Bone marrow (tissue), 2 donors: ENCODE measurements at regions not wholly inside any gene's neighbourhood (a gene's known extent, or its start where the extent isn't known, plus 50 kb on each side); places are given as distances from the start of the nearest gene placed in this dataset.
A peak's percentile ranks its signal among the peaks of the same experiment; 100 is the strongest.

Source experiments
- DNase-seq, 2 donors: peaks; one replicate each; lab custom pipeline; 2025; lab: John Stamatoyannopoulos, UW

DNA sequence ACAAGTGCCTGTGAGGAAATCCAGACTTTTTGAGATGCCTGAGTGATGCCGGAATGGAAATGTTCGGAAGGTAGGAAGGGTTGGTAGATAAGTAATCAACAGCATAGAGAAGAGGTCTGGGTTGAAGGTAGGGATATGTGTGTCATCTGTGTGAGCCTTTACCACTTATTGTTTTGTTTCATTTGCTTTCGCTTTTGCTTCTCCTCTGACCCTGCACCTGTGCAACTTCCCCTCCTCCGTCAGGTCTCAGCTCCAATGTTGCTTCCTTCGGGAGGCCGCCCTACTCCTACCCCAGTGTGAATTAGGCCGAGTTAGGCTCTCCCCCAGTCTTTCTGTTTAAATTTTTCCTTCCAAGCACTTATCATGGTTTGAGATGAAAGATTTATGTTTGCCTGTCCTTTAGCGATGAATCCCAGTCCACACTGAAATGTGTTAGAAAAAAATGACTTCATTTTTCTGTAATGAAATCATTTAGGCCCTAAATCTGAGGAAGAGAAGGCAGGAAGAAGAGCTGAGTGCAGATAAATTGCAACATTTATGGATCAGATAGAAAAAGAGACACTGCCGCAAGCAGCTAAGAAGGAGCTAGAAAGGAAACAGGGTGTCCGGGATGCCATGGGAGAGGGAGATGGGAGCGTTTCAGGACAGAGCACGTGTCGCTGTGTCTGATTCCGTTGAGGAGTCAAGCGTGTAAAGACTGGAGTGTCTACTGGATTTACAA, 139.6 kb upstream of the PELI1 start:
- DNase-seq = peak in 1 of 2 donors; percentile 69

DNA sequence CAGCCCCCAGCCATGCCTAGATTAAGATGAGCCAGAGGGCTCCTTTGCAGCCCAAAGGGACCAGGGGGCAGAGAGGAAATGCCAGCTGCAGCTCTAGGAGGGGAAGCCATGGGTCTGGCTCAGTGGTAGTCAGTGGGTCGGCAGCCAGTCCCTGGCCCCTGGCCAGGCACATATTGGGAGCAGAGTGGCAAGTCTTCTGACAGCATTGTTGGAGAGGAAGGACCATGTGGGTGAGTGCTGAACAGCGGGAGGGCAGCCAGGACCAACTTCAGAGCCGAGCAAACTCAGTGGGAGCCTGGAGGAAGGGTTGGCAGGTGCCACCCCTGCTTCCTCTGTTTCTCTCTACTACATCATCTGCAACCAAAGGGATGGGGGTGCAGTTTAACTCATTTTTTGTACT, 140.5 kb upstream of the PELI1 start:
- DNase-seq = no peak

GRCh38 chr2:64287202-64287740, 143.1 kb upstream of the PELI1 start:
- no peak for DNase-seq

DNA sequence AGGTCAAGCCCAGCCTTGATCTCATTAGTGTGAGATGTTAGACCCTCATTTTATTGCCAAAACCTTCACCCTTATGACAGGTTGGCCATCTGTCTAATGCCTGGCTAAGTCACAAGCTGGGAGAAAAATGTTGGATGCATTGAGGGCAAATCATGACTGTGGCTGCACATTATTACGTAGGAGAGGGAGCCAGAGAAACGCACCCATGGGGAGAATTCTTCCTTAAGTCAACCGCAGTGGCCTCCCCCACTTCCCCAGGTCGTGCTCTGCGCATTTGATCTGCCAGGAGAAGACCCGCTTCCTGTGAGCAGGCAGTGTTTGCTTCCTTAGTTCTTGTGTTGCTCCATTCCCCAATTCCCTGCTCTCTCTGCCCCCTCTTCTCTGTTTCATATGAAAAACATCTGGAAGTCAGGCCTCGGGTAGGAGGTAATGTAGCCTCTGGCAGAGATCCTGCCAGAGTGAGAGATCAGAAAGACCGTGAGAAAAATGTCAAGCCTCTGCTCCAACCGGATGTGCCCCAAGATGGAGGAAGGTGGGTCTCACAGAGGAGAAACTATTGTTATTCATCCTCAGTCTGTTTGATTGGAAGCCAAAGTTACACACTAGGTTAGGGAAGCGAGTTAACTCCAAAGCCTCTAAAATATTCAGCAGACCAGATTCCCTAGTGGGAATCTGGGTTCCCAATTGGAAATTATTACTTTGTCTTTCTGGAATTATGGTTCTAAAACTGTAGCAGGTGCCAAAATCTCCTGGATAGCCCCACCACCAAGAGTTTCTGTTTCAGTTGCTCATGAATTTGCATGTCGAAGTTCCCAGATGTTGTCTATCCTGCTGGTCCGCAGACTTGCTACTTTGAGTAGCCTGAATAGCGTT, 144.3 kb upstream of the PELI1 start:
- DNase-seq = no peak

GRCh38 chr2:64289251-64289650, 145.0 kb upstream of the PELI1 start:
- DNase-seq = no peak

DNA sequence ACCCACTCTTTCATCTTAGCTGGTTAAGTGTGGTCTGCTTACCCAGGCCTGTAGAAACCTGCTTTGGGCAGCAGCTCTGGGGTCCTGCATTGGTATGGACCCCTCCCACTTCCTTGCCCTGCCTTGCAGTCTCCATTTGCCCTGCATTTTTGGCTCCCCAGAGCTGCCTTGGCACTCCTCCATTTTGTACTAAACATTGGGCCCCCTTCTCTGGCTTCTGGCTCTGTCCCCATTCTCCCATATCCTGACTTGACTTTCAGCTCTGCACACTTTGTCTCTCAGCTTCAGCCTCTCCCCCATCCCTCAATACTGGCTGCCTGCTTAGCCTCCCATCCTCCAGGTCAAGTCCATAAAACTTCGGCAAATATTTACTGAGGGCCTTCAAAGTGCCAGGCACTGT, 145.5 kb upstream of the PELI1 start:
- DNase-seq = no peak

DNA sequence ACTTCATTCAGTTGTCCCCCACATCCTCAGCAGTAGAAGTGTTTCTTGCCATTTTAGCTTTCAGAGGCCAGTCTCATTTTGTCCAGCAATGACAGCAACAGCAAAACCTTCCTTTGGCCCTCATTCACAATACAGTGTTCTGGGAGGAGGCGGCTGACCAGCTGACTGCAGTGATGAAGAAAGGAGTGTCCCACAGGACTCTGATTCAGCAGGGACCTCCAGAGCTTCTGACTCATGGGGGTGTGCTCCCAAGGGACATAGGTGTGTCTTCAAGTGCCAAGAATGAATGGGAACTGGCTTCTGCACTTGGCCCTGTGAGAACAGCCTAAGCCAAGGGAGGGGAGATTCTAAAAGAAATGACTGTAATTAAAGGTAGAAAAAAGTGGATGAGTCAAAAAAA, 147.0 kb upstream of the PELI1 start:
- no peak for DNase-seq

DNA sequence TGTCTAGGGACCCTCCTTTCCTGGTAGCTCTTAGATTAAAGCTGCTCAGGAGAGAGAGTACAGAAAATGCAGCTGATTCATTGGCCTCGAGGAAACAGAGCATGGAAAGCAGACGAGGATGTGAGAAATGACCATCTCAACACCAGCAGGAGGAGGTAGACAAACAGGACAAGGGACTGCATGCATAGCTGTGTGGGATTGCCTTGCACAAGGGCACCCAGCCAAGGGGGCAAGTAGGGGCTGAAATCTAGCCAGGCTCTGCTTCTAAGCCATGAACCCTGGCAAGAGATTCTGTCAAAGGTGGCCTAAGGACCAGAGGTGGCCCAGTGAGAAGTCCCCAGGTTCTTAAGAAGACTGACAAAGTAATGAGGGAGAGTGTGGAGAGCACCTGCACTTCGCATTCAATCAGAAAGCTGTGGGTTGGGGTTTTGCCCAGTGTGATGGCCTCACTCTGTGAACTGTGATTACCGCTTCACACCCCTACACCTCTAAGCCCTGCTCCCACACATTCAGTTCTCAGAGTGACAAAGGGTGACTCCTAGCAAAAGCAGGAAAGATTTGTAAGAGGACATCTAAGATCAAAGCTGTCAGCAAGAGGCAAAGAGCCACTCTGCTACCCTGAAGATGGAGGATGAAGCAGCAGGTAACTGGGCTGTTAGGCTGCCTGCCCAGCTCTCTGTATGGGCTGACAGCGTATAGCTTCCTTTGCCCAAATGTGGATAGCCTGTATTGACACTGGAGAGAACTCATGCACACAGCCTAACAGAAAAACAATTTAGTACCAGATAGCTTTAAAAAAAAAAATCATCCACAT, 151.3 kb upstream of the PELI1 start:
- DNase-seq = no peak

DNA sequence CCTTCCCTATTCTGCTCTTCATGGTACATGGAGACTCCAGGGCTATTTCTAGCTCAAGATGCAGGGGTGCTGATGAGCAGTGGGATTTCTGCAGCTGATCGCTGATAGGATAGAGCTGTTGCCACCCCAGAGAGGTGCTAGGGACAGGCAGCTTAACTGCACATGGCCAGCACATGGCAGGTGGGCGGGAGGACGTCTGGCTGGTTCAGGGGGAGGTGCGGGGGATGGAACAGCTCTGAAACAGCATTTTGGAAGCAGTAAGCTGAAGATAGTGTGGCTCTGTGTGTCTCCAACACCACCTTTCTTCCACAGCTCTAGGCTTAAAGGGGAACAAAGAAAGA, 151.9 kb upstream of the PELI1 start:
- no peak for DNase-seq

DNA sequence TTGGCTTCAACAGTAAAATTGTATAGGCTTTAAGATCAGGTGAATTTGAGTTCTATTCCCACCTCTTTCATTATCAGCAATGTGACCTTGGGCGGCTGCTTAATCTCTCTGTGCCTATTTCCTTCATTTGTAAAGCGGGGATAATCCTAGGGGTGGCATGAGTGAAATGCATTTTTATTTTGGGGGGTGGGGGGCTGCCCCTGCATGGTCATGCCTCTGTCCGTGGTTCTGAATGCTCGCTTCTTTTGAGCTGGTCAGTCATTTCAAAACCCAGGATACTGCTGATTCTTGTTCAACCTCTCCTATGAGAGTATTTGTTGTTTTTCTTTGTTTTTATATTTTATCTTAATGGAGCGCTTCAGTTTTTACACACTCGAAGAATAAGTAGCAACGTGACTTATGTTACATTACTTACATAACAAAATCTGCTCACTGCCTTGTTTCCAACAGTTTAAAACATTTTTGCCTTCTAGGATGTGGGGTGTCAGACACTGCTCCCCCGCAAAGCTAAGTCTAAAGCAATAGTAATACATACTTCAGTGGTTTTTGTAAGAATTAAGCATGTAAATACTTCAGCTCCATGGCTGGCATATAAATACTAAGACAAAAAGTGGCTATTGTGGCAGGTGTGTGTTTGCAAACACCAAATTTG, 152.6 kb upstream of the PELI1 start:
- no peak for DNase-seq

- no peak for DNase-seq
Measured at GRCh38 chr2:64298161-64298560, 153.9 kb upstream of the PELI1 start.

GRCh38 chr2:64300066-64300465, 153.9 kb upstream of the LGALSL start:
- DNase-seq = no peak

DNA sequence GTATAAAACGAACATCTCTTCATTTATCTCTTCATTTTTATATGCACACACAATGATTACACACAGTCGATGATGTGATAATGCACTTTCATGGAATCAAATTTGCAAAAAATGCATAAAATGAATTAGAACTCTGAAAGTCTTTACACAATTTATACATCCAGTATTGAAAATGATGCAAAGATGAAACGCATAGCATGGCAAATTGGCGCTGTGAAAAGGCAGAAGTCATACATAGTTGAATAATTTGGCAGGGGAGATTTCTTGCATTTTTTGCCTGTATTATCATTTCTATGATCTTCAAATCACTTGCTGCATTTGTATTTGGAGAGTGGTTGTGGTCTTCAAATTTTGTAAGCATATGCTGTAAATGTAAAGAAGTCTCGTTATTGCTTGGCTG, 150.7 kb upstream of the LGALSL start:
- no peak for DNase-seq

- no peak for DNase-seq
Measured at GRCh38 chr2:64307421-64307820, 146.5 kb upstream of the LGALSL start.

- no peak for DNase-seq
Measured at GRCh38 chr2:64311191-64311910, 142.6 kb upstream of the LGALSL start.

- no peak for DNase-seq
Measured at GRCh38 chr2:64311948-64312621, 141.9 kb upstream of the LGALSL start.

DNA sequence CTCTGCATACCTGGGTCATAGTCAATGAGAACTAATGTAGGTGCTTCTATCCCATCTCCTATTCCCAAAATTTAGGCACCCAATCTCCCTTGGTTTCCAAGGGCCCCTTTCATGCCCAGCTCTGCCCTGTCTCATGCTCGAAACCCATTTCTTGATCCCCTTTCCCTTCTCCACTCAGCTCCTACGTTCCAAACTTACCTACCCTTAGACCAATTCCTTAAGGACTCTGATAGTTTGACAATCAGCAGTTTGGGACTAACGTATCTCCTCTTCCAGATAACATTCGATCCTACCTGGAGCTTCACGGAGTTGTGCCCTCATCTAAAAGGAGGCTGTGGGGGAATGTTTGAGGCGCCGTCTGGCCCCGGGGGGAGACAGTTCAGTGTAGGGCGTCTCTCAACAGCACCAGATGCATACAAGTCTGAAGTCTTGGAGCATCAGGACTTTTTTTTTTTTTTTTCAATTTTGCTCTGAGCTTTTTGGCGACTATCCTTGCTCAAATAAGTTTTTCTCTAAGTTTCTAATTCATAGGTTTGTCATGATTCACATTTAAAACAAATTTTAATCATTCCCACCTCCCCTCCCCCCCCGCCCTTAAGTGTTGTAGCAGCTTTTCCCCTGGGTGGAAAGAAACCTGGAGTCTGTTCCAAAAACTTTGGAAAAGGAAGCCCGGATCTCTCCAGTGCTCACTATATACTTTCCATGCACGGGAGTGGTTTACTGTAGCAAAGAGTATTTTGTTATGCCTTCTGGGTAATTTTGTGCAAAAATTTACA, 141.2 kb upstream of the LGALSL start:
- DNase-seq = no peak

DNA sequence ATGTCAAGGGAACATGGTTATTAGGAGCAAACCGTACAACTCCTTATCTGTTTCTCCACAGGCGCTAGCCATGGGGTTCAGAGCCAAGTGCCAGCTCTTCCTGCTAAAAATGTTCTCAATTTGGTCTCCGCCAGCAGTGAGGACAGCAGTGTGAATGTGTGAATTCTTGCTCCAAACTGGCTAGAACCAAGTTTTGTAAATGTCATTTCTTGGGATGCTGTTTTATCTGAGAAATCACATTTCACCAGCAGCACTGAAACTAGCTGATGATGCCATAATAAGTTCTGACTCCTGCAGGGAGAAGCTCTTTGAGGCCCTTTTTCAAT, 140.6 kb upstream of the LGALSL start:
- DNase-seq = no peak

DNA sequence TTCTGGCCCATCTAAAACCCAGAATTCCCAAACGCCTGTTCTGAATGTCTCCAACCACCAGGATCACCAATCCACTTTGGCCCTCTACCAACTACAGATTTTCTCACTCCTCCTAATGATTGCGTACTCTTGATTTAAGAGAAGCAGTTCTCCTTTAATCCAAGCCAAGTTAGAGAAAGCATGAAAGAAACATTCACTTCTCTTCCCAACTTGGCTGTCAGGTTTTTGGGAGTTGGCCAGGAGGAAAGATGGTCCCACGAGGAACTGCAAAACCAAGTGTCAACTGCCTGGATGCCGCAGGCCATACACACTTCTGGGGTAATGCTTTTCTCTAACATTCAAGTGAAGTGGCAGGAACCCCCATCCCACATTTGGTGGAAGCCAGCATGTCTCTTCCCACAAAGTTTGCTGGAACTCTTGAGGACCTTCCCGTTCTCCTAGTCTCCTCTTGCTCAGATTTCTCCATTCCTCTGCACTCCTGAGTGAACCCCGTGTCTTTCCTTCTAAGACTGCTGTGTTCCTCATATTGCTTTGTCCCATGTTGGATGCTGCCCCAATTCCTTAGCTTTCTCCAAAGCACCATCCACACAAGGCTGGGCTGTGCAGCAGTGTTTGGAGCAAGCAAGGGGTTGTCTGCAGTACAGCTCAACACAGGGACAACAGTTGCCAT, 138.5 kb upstream of the LGALSL start:
- no peak for DNase-seq
